SKM-1 (cell line): ENCODE measurements at regions not wholly inside any gene's neighbourhood (a gene's known extent, or its start where the extent isn't known, plus 50 kb on each side); places are given as distances from the start of the nearest gene placed in this dataset.

Experiments used
- DNase-seq: peaks from one replicate; lab custom pipeline; 2025; ENCODE audit not compliant: unreplicated experiment; lab: John Stamatoyannopoulos, UW

GRCh38 chr5:142384014-142384413 lies 59.2 kb upstream of the SPRY4 start:
- no peak for DNase-seq

GRCh38 chr5:142382186-142382585 lies 57.4 kb upstream of the SPRY4 start:
- no peak for DNase-seq

- DNase-seq, result no peak
These were observed 54.2 kb upstream of the SPRY4 start for GRCh38 chr5:142378737-142379634.

- DNase-seq, result no peak
These were observed 51.2 kb upstream of the SPRY4 start for GRCh38 chr5:142375944-142376411.
